HPDE6-E6E7 (cell line): ENCODE measurements at regions not wholly inside any gene's neighbourhood (a gene's known extent, or its start where the extent isn't known, plus 50 kb on each side); places are given as distances from the start of the nearest gene placed in this dataset.
A peak's percentile ranks its signal among the peaks of the same experiment; 100 is the strongest.

Source experiments
- DNase-seq: peaks from one replicate; pipeline ENCODE4 v3.0.0; 2011; ENCODE audit warnings: missing footprints; ENCODE audit errors: extremely low spot score

DNA sequence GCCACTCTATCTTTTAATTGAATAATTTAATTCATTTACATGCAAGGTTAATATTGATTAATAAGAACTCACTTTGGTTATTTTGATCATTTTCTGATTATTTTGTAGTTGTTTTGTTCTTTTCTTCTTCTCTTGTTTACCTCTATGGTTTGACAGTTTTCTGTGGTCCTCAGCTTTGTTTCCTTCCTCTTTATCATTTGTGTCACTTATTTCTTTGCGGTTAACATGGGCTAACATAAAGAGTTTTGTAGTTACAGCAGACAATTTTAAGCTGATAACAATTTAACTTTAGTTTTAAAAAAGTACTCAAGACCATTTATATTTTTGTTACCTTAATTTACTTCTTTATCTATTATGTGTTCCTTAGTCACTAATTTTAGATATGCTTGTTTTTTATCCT is 1032.8 kb upstream of the RAG2 start:
- DNase-seq = no peak

DNA sequence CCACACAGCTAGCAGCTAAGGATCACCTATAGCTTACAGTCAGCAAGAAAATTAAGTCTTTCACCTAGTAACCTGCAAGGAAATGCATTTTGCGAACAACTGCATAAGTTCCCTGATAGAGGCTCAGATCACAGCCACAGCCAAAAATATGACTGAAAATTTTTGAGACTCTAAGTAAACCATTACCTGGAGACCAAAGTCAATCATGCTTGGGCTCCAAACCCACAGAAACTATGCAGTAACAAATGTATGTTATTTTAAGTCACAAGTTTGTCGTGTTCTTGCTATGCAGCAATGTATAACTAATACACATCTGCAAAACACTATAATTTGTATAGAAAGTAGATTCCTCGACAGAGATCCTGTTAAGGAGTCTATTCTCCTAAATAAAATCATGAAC is 1025.7 kb upstream of the RAG2 start:
- no peak for DNase-seq

DNA sequence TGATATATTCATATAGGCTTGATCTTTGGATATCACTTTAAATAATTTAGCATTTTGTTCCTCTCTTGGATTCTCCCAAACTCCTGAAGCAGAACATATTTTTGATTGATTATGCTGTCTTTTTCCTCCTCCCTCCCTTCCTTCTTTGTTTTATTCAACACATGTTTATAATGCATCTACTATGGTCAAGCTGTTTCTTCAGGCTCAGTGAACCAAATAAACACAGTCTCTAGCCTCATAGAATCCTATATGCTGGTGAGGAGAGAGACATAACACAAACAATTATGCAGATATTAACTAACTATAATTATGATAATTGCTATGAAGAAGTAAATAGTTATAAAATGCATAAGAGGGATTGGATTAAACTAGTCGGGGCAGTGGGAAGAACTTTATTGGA is 1023.6 kb upstream of the RAG2 start:
- DNase-seq = no peak

DNA sequence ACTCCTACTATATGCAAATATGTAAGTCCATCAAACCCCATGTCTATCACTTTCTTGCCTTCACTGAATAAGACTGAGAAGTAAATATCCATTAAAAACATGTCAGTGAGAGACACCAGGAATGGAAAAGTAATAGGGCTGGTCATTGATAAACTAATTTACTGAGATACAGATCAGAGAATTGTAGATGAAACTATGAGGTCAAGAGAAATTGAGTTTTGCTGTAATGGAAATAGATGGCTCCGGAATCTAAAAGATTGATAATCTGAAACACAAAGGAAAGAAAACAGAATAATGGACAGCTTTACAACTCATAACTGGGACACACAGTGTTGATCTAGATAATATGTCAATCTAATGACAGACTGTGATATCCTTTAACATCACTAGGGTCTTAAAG is 1018.3 kb upstream of the RAG2 start:
- DNase-seq = no peak

DNA sequence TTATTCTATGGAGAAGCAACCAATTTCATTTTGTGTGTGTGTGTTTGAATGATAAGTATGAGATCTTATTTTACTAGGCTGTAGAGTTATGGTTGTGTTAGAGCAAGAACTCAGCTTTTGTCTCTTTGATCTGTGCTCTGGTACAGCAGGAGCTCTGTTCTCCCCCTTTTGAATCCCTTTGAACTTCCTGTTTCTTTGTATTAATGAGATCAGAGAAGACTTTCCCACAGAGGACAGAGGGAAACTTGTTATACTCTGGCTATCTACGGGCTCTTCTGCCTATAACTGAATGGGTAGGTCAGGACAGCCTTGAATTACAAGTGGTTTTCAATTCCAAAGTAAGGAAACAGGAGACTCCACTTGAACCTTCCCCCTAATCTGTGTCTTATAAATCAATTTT is 1015.0 kb upstream of the RAG2 start:
- no peak for DNase-seq

DNA sequence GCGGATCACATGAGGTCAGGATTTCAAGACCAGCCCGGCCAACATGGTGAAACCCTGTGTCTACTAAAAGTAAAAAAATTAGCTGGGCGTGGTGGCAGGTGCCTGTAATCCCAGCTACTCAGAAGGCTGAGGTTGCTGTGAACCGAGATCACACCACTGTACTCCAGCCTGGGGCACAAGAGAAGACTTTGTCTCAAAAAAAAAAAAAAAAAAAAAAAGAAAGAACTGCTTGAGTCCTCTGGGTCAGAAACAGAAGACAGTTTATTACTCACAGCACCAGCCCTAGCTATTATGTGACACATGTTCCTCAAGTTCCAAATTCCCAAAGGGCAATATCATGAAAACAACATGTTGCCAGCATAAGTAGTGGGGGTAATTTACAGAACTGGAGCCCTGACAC is 1014.1 kb upstream of the RAG2 start:
- no peak for DNase-seq

DNA sequence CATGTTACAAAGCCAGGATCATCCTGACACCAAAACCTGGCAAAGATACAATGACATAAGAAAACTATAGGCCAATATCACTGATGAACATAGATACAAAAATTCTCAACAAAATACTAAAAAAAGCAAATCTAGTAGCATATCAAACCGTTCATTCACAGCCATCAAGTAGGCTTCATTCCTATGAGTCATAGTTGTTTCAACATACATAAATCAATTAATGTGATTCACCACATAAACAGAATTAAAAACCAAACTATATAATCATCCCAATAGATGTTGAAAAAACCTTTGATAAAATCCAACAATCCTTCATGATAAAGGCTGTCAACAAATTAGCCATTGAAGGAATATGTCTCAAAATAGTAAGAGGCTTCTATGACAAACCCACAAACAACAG is 1007.2 kb upstream of the RAG2 start:
- DNase-seq = no peak

DNA sequence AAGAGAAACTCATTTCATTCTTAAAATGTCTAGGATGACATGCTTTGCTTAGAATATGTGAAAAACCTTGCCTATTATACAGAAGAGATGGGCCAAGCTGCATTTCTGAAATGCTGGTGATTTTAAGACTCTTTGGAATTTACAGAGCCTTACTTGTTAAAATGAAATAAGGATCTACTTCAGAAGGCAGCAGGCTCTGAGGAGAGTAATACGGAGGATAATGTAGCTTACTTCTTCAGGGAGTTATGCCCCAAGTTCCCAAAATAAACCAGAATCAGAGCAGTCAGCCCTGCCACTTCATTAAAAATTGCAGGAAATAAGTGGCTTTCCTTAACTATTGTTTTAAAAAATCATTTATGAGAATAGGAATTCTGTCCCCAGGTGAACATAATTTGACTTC is 1000.3 kb upstream of the RAG2 start:
- no peak for DNase-seq

DNA sequence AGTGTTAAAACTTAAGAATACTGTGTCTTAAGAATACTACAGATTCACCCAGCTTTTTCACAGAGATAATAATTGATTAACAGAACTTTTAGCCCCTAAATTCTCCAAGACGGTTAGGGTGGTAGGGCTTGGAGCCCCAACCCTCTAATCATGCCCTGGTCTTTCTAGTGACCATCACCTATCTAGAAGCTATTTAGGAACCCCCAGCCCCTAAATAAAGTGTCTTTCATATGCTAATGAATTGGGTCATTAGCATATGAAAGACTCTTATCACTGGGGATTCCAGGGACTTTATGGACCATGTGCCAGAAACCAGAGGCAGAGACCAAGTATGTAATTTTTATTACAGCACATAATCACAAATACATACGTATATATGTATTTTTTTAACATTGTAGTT is 999.7 kb upstream of the RAG2 start:
- DNase-seq = no peak

DNA sequence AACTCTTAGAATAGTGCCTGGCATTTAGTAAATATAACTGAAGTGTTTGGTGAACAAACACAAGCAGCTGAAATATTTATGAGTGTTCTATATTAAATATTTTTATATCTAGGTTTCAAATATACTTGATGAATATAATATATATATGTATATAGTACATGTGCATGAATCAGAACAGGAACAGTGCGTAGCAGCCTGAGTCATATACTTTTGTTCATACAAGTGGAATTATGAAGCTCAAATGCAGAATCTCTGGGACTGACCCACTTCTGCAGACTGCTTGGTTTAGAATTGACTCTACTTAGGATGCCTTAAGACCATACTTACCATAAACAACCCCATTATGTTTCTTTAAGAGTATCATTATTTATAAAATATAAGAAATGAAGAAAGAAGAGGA is 997.8 kb upstream of the RAG2 start:
- no peak for DNase-seq

DNA sequence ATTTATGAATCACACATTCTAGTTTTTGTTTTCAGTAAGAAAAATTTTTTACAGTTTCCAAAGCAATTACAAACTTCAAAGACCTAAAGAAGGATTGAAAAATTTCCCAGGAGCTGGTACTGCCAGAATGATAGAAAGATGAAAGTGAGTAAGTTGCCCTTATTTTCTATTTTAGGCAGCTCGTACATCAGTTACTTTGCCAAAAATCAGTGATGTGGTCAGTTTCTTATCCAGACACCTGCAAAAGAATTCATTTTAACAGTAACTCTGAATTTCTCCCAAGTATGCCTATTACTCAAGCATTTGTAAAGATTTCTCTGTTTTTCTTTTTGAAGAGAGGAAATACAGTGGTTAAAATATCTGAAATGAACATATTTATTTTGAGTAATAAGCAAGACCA is 976.3 kb upstream of the RAG2 start:
- no peak for DNase-seq

DNA sequence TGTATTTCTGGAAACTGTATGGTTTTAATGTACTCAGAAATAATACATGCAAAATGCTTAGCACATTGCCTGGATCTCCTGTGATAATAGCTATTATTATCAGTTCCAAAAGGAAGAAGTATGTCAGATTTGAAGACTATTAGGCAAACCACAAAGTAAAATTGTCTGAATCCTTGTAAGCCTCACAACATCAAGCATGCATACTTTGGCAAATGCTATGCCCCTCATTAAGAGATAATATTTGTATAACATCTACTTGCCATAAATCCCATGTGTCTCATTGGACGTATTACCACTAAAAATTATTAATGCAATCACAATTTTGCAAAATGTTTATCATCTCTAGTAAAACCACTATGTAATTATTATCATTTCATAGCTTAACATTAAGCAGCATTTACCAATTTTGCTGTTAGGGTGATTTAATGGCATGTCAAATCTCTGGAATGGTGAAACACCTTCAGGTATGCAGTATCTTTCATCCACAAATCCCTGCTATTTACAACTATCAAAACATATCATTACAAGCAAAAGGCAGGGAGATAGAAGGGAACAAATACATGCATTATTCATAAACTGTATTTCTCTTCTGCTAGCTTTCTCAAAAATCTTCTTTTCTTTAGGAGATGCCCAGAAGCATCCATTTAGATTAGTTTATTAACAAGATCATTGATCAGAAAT is 974.6 kb upstream of the RAG2 start:
- no peak for DNase-seq

DNA sequence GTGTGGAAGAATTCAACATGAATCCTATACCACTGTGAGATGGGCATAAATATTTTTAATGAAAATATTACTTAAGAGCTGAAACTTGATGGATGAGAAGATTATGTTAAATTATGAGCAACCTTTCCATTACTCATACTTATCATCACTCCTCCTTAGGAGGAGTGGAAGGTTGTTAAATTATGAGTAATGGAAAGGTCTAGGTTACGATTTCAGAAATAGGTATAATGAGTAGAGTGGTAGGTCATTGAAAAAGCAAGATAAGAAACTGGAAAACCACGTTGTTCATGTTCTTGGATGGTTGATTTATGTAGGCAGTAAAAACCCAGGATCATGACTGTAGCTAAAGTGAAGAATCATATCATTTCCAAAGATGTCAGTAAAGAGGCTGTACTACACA is 973.2 kb upstream of the RAG2 start:
- no peak for DNase-seq

DNA sequence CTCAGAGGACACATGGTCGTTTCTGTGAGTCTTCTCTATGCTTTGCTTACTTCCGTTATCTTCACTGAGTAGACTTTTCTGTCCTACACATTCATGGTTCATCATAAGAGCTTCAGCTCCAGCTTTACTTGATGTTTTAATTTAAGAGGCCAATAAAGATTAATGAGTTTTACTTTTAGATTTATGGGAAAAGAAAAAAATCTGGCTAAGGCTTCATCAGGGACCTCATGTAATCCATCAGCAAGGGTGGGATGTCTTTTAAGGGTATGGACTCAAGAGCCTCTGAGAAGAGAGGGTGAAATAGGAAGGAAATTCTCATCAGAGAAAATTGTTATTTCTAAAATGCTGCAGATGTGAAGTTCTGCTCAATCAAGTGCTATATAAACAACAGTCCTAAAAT is 963.0 kb upstream of the RAG2 start:
- no peak for DNase-seq

DNA sequence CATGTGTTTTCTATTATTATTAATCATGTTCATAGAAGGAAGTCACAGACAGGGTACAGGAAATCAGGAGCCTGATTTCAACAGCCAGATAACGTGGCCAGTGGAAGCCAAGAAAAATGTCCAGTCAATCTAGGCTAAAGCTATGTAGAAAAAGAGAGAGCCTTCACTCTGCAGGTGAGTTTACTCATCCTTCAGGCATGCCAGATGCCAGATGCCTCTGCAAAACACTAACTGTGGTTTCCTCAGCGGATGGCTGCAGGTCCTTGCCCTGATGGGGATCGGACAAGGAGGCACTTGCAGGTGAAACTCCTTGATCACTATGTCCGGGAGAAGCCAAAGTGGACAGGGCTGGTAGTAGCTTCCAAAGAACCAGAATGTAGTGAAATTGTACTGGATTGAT is 962.3 kb upstream of the RAG2 start:
- DNase-seq = peak; percentile 4

DNA sequence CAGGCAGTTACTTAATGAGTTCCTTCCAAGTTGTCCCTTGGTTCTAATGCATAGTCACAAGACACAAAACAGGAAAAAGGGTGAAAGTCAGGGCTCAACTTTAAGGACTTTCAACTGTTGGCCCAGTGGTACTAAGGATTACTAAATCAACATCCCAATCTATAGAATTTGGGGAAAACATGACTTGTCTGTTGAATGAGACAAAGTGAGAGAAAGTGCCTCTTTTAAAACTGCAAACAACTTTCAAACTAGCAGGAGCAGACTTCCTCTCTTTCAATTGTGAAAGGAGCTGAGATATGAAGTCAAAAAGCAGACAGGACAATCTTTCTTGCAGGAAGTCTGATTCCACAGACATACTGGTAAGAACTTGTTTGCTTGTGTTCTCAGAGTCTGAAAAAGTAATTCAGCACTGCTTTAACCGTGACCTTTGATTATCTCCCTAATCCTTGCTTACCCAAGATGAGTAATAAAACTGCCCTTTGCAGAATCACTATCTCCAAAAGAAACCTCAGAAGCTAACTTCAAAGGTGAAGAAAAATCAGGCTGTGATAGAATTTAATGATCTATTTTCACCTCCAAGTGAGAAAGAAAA is 960.7 kb upstream of the RAG2 start:
- DNase-seq = no peak

DNA sequence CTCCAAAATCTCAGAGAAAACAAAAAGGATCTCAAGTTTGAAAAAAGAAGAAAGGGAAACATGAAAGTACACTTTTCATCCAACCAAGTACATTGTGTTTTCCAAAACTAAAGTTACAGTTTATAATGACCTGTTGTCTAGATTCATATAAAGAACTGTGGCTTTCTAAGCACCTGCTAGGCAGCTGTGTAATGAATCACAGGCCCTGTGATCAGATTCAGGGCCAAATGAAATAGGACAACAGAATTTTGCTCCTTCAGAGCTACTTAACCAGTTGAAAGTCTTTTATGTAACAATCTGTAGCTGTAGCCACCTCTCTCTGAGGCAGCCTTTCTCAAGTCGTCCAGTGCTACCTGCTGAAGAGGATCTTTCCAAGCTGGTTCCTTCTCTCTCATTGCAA is 960.0 kb upstream of the RAG2 start:
- DNase-seq = no peak

DNA sequence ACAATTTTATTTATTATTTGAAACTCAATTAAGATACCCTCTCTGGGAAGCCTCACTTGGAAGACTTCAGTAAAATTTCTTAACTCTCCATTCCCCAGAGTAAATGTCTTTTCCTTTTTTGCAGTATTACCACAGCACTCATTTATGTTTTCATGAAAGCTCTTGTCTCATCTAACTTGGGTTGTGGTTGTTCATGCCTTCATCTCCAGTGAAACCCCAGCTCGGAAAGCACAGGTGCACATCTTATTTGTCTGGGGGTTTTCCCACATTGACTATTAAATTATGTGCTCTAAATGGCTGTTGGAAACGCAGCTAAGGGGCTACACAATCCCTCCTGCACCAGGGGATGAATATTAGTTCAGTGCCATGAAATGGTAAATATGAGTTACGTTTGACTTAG is 954.2 kb upstream of the RAG2 start:
- no peak for DNase-seq

DNA sequence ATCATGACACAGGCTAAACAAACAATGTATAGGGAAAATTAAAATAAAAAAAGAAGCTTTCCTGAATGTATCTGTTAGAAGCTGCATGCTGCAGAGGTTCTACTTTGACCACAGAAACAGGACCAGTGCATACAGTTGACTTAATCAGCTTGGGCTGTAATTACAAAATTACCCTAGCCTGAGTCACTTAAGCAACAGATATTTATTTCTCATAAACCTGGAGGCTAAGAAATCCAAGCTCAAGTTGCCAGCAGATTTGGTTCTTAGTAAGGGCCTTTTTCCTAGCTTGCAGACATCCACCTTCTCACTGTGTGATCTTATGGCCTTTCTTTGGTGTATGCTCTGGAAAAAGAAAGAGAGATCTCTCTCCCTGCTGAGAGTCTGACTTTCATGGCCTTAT is 946.5 kb upstream of the RAG2 start:
- DNase-seq = no peak

DNA sequence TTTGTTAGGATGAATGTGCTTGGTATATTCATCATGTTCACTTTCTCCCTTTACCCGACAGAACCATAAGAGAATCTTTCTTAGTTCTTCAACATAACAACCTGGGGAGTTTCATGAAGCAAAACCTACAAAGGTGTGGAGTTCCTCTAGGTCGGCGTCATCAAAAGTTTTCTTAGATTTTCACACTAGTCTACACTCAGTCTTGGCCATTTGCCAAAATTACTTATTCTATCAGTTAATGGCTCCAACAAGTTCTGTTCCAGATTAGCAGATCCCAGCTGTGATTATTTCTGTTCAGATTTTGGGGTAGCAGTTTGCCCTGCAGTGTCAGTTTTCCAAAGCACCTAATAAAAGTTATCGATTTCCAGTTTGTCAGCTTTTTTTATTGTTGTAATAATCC is 935.8 kb upstream of the RAG2 start:
- DNase-seq = no peak

DNA sequence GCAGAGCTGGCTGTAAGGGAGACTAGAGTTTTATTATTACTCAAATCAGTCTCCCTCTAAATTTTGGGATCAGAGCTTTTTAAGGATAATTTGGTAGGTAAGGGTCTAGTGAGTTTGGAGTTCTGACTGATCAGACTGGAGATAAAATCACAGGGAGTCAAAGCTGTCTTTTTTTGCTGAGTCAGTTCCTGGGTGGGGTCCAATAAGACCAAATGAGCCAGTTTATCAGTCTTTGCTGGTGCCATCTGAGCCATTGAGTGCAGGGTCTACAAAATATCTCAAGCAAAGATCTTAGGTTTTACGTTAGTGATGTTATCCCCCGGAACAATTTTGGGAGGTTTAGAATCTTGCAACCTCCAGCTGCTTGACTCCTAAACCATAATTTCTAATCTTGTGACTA is 935.1 kb upstream of the RAG2 start:
- no peak for DNase-seq

DNA sequence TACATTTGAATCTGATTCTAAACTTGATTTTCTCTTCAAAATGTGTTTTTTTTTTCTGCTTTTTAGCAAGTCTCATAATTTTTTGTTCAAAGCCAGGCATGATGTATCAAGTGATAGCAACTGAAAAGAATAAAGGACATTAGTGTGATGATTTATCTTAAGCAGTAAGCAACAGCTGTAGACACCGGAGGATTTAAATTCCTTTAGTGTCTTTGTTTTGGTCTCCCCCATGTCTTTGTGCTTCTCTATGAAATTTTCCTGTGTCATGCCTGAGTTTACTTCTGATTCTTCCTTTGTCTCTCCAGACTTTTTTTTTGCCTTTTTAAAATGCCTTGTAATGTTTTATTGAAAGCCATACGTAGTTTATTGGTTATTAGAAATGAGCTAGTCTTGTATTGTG is 934.2 kb upstream of the RAG2 start:
- DNase-seq = no peak

DNA sequence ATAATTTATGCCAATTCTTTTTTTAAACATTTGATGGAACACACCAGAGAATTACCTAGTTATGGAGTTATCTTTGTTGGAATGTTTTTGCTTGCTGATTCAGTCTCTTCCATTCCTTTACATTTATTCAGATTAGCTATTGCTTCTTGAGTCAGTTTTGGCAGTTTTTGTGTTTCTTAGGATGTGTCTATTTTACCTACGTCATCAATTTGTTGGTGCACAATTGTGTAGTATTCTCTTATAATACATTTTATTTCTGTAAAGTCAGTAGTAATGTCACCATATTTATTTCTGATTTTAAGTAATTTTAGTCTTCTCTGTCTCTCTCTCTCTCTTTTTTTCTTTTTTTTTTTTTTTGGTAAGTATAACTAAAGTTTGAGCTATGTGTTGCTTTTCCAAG is 929.5 kb upstream of the RAG2 start:
- DNase-seq = no peak

DNA sequence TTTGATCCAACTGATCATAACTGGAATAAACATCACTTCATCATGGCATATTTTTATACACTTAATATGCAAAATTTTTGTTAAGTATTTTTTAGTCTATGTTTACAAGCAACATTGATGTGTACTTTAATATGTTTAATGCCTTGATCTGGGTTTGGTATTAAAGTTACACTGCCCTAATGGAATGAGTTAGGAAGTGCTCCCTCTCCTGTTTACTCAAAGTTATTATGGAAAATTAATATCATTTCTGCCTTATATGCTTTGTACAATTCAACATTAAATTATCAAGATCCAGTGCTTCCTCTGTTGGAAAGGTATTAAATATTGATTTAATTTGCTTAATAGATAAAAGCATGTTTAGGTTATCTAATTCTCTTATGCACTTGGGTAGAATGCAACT is 927.3 kb upstream of the RAG2 start:
- no peak for DNase-seq
